ENCODE measurements at regions not wholly inside any gene's neighbourhood (a gene's known extent, or its start where the extent isn't known, plus 50 kb on each side); places are given as distances from the start of the nearest gene placed in this dataset.

DNA sequence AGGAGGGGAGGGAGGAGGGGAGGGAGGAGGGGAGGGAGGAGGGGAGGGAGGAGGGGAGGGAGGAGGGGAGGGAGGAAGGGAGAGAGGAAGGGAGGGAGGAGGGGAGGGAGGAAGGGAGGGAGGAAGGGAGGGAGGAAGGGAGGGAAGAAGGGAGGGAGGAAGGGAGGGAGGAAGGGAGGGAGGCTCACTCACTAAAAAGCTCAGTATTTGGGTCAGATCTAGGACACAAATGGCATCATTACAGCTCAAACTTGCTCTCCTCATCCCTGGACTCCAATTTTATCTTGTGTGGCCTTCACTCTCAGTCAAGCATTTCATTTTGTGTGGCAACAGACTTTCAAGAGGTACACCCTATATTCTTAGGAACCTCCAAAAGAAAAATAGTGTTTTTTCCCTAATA, 435.4 kb downstream of the IRS1 start:
- DNase-seq, result no peak

GRCh38 chr2:226362980-226363379, 436.6 kb downstream of the IRS1 start:
- DNase-seq, result no peak

- DNase-seq, result no peak
Observed at GRCh38 chr2:226360658-226361057, 439.0 kb downstream of the IRS1 start.

DNA sequence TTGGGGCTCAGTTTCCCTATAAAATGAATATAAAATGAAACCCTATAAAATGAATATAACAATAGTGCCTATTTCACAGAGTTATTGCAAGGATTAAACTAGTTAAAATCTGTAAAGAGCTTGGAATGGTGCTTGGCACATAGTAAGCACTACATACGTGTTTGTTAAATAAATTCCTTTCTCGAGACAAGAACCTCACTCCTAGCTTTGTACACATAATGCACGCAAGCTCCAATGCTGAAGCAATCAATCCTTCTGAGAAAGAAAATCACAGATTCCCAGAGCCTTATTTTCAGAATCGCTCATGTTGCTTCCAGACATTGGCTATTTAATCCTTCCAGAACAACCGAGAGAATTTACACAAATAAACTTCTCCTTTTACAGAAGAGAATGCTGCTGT, 440.9 kb downstream of the IRS1 start:
- DNase-seq, result no peak

DNA sequence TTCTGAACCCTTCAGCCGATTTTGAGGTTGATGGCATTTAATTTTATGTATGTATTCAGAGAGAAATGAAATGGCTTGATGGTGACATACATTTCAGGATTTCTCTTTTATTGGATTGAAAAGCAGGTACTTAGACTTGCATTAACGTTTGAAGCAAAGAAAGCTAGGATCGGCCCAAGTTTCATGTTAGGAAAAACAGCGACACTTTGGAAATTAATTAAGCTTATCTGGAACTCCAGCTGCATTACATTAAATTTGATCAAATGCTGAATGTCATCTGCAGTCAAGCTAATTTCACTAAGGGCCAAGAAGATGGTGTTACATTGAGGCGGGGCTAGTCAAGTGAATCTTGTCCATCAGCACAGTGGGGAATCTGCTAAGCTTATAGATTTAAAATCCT, 441.8 kb downstream of the IRS1 start:
- no peak for DNase-seq

DNA sequence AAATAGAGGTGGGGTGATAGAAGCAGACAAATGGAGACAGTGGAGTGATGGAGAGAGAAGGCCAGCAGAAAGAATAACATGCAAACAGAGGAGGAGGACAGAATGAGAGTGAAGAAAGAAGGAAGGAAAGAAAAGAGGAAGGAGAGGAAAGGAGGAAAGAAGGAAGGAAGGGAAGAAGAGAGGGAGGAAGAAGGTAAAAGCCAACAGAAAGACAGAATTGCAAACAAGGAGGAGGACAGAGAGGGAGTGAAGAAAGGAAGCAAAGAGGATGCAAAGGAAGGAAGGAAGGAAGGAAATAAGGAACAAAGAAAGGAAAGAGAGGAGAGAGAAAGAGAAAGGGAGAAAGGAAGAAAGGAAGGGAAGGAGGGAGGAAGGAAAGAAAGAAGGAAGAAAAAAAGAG, 444.0 kb downstream of the IRS1 start:
- no peak for DNase-seq

DNA sequence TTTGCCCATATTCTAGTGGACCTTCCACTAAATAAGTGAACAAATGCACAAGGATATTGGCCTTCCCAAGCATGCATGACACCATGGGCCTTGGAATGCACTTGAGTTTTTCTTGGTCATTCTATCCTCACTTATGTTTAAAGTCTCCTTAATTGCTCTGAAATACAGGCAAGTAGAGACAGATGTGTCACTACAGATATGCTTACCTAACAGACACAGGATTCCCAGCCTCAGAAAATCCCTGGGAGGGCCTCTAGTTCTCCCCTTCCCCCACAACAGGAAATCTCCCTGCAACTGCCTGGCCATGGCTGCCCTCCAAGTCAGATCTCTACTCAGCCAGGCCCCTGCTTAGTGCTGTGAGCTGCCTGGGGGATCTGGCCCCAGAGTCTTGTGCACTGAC, 445.2 kb downstream of the IRS1 start:
- no peak for DNase-seq

DNA sequence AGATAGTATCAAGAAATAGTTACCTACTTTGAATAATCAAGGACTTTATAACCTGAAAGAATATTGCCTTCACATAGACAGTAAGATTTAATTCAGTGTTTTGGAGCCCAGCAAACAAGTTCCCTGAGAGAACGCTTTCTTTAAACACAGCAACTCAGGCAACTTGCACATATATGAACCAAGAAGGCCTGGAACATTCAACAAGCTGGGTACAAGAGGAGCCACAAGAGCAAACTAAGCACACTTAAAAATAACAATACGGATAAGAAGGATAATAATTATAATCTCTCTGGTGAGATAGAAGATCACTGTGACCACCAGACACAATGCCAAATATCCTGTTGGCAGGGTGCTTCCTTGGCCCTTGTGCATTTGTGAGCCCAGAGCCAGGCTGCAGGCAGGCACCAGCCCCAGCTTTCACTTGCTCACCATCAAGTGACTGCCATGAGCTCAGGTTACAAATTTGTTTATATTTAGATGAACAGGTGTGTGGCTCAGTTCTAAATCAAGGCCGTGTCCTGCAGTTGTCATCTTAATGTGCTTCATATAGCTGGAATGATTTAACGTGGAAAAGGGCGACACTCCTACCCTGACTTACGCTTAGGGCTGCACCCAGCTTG, 446.6 kb downstream of the IRS1 start:
- no peak for DNase-seq

DNA sequence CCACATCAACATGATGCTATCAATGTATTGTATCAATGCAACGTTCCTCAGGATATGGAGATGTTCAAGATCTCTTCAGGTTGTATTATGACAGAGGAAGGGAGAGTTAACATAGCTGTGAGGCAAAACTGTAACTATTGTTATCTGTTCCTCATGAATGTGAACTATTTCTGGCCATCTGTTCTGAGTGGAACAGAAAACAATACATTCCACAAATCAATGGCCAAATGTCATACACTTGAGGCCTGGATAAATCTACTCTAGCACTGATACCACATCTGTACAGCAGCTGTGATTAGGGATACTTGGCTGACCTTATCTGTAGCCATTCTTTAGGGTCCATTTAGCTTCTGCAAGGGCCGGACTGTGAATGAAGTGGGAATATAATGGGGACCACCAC, 447.9 kb downstream of the IRS1 start:
- DNase-seq, result no peak

DNA sequence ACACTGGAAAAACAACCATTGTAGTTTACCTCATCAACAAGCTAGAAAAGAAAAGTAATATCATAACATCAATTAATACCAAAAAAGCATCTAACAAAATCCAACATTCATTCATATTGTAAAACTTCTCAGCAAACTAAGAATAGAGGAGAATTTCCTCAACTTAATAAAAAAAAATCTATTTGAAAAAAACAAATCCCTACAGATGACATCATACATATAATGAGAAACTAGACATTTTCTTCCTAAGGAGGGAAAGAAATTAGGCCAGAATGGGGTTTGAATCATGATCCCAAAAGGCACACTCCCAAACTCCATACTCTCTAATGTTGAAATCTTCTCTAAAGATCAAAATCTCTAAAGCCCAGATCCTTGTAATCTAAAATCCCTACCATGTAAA, 460.0 kb downstream of the IRS1 start:
- DNase-seq, result no peak

- DNase-seq, result no peak
Observed at GRCh38 chr2:226338825-226339224, 460.8 kb downstream of the IRS1 start.

- no peak for DNase-seq
Observed at GRCh38 chr2:226337941-226338600, 461.5 kb downstream of the IRS1 start.

DNA sequence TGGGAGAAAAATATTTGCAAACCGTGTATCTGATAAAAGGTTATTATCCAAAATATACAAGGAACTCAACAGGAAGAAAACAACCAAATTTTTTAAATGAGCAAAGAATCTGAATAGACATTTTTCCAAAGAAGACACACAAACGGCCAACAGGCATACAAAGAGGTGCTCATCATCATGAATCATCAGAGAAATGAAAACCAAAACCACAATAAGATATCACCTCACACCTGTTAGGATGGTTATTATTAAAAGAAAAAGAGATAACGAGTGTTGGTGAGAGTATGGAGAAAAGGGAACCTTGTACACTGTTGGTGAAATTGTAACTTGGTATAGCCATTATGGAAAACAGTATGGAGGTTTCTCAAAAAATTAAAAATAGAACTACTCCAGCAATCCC, 463.3 kb downstream of the IRS1 start:
- DNase-seq, result no peak

DNA sequence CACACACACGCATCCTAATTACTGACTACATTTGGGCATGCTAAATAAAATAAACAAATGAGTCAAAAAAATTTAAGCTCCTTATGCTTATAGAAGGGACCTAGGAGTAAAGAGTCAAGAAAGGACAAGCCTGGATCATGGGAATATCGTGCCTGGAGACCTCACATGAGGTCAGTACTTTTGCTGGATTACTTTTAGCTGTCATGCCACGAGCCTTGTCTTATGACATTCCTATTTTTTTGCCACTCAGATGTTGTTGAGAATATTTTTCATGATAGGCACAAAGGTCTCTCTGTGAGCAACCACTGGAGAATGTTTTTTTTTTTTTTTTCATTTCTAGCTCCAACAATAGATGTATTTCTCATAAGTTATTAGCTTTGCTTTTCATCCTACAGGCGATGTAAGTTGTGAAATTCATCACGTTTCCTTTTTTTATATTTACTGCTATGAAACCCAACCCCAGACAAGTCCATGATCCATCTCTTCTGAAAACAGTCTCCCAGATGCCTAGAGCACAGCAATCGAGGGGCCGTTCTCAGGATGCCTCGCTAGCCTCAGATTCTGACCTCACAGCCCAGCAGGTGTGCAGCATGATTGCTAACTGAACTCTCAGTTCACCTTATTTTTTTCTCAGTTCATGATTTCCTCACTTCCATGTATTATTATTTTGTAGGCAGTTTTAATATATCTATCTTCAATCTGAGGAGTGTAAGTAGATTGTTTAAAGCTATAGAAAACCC, 464.5 kb downstream of the IRS1 start:
- DNase-seq, result no peak

- no peak for DNase-seq
Observed at GRCh38 chr2:226333388-226333787, 466.2 kb downstream of the IRS1 start.

- no peak for DNase-seq
Observed at GRCh38 chr2:226330206-226330605, 469.4 kb downstream of the IRS1 start.

GRCh38 chr2:226329180-226329579, 470.4 kb downstream of the IRS1 start:
- DNase-seq, result no peak

GRCh38 chr2:226327830-226328229, 471.8 kb downstream of the IRS1 start:
- no peak for DNase-seq

DNA sequence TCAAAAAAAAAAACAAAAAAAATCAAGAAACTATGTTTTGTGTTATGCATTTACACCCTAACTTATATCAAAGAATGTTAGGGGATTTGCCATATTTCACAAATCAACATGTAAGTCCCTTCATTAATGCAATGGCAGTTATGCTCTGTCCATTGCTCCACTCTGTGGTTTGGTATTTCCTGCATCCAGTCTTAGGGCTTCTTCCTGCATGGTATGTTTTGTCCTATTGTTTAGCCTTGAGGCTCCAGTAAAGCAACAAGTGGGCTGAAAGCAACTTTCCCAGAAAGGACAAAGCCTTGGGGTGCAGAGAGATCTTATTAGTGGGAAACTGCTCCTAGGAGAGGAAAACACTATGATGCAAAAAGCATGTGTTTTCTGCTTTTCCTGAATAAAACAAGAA, 474.1 kb downstream of the IRS1 start:
- DNase-seq, result no peak

DNA sequence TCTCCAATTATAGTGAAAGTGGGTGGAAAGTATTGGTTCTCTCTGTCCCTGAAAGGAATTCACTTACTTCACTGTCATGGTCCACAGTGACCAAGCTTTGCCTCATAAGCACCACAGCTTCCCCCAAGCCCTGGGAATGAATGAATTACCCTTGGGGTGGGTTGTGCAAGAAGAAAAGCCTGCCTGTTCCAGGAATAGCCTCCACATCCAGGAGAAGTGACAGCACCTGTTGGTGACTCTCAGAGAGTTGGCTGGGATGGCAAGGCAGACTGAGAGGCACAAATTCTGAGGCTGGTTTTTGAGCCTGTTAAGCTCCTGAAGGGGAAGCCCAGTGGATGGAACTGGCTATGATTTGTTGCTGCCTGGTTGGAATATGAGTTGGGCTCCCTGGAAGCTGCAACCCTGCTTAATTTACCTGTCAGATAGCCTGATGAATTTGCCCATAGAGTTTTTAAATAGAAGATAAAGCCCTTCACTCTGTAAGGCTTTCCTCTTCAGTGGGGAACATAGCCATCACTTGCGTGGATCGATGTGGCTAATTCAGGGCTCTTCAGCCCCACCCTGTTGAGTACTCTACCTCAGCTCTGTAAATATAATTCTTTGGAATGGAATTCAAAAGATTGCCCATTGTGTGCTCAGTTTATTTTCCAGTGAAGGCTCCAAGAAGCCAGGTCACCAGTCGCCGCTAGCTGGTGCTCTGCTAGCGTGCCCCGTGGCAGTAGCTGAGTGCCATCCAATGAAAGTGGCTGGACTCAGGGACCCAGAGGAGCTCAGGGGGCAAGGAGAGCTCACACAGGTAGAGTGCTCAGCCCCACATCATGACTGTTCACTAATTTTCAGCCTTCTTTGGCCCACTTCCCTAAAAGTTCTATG, 479.3 kb downstream of the IRS1 start:
- DNase-seq, result no peak

GRCh38 chr2:226317970-226318369, 481.6 kb downstream of the IRS1 start:
- no peak for DNase-seq

DNA sequence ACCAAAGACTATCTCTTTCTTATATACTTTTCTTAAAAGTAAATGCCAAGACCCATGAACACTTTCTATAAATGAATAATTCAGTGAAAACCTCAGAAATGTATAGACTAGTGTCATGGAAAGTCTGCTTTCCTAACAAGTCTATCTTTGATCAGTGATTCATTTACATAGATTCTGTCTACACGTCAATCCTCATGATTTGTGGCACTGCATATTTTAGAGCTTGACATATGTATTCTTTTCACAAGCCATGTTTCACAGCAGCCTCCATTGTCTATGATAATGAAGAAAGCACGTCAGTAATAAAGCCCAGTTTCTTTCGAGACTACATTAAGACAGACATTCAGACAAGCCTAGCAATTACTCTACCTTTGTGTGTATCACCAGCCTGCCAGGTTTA, 486.6 kb downstream of the IRS1 start:
- no peak for DNase-seq

DNA sequence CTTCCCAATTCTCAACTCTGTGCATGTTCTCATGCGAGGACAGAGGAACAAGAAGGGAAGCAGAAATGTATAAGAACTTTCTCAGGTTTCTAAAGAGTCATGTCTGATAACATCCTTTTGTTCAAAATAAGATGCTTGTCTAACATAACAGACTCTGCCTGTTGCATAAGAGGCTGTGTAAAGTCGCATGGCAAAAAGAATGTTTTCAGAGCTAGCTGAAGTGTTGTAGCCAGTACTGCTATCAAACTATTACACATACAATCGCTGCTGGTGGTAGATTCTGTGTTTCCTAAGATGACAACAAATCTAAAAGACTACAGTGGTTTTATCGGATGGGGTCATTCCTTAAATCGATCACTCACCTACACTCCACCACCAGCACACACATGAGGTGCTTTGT, 487.5 kb downstream of the IRS1 start:
- DNase-seq, result no peak

- no peak for DNase-seq
Observed at GRCh38 chr2:226310146-226310545, 489.5 kb downstream of the IRS1 start.
